HepG2 (cell line): ENCODE measurements at regions not wholly inside any gene's neighbourhood (a gene's known extent, or its start where the extent isn't known, plus 50 kb on each side); places are given as distances from the start of the nearest gene placed in this dataset.

Experiments
- ATAC-seq: fragments of 200-7000 bp; cut with Tn5 transposase; 3 replicates; pipeline ENCODE4 v1.9.1; 2020; ENCODE audit warnings: mild to moderate bottlenecking, moderate library complexity
- BruUV-seq: library from RNA; stranded (reverse); fragments of 400-500 nt; replicated peaks from 2 replicates; lab custom pipeline; 2021; lab: Mats Ljungman, UMichigan
- CTCF ChIA-PET: fragments of 300-600 bp; formaldehyde crosslinking; extraction: SDS; loops from one replicate; lab custom pipeline; 2021; ENCODE audit warnings: low total read pairs, inconsistent platforms, low intra/inter-chr PET ratio; lab: Yijun Ruan, JAX
- POLR2A ChIA-PET: fragments of 350-600 bp; sonication (Branson Sonifier 250); formaldehyde crosslinking; loops from one replicate; lab custom pipeline; 2020; ENCODE audit warnings: antibody characterized with exemption, inconsistent platforms; lab: Yijun Ruan, JAX
- DNase-seq: peaks from one replicate; pipeline ENCODE4 v3.0.0-alpha.2; 2015; ENCODE audit warnings: low spot score
- FAIRE-seq: peaks from 3 replicates; lab custom pipeline; 2011; peaks lifted over from hg19 to GRCh38; lab: Jason Lieb, UNC
- H2AFZ ChIP-seq: one replicate; pipeline ENCODE4 v1.6.1; 2011; ENCODE audit warnings: low read length, inconsistent platforms
- H3K27ac ChIP-seq: fragments of 300-600 bp; 3 replicates; pipeline ENCODE4 v1.8.0; 2011; ENCODE audit warnings: mixed run types, mild to moderate bottlenecking, mixed read lengths, low read length, inconsistent platforms; ENCODE audit not compliant: insufficient read depth; ENCODE audit errors: extremely low read length
- H3K27me3 ChIP-seq, 2 experiments: fragments of 200-600 bp in 1 of 2; 2 replicates in 1 of 2; 3 replicates in 1 of 2; pipeline versions ENCODE4 v1.6.0 to v1.8.0; 2011; ENCODE audit warnings: low read length in 2 of 2, mild to moderate bottlenecking in 2 of 2, moderate library complexity in 2 of 2, inconsistent platforms in 1 of 2; ENCODE audit not compliant: insufficient read depth in 2 of 2, control insufficient read depth in 1 of 2
- H3K36me3 ChIP-seq, 2 experiments: fragments of 200-600 bp in 1 of 2; replicated peaks in 1 of 2; 2 replicates in 1 of 2; 3 replicates in 1 of 2; pipeline versions ENCODE4 v1.5.1 to v1.8.0; 2011; ENCODE audit warnings: low read length in 2 of 2, inconsistent platforms in 1 of 2; ENCODE audit not compliant: insufficient read depth in 2 of 2, control insufficient read depth in 1 of 2
- H3K4me1 ChIP-seq: 2 replicates; pipeline ENCODE4 v1.5.1; 2012; ENCODE audit warnings: low read length, inconsistent platforms; ENCODE audit not compliant: insufficient read depth
- H3K4me2 ChIP-seq: 2 replicates; pipeline ENCODE4 v1.6.0; 2011; ENCODE audit warnings: low read depth, low read length, inconsistent platforms
- H3K4me3 ChIP-seq, 3 experiments: fragments of 200-600 bp in 1 of 3; sonication (generic), shearing (Covaris generic) in 1 of 3; replicated peaks in 1 of 3; 2 replicates each; pipeline ENCODE4 v1.5.1; 2011 to 2016; ENCODE audit warnings: low read length in 3 of 3, inconsistent platforms in 2 of 3, low read depth in 2 of 3, mild to moderate bottlenecking in 2 of 3, control low read depth in 1 of 3, mixed read lengths in 1 of 3; ENCODE audit not compliant: insufficient read depth in 1 of 3
- H3K79me2 ChIP-seq: one replicate; pipeline ENCODE4 v1.6.1; 2011; ENCODE audit warnings: low read length, inconsistent platforms; ENCODE audit not compliant: insufficient read depth
- H3K9ac ChIP-seq: 2 replicates; pipeline ENCODE4 v1.6.0; 2011; ENCODE audit warnings: mild to moderate bottlenecking, low read depth, low read length, inconsistent platforms; ENCODE audit not compliant: insufficient read depth
- H3K9me3 ChIP-seq: 2 replicates; pipeline ENCODE4 v1.5.1; 2012; ENCODE audit warnings: mild to moderate bottlenecking, low read length
- H4K20me1 ChIP-seq: 2 replicates; pipeline ENCODE4 v1.6.0; 2011; ENCODE audit warnings: inconsistent platforms, mild to moderate bottlenecking, low read length, moderate library complexity; ENCODE audit not compliant: insufficient read depth
- ATF1 ChIP-seq: IDR thresholded peaks from 2 replicates; pipeline ENCODE4 v1.6.1; 2016; ENCODE audit warnings: mild to moderate bottlenecking, control low read depth
- FOSL1 ChIP-seq: sonication (generic); formaldehyde crosslinking; IDR thresholded peaks from 2 replicates; pipeline ENCODE4 v1.9.0; 2021; ENCODE audit warnings: missing genetic modification reagents, borderline replicate concordance
- FOXK2 ChIP-seq: fragments of 450-650 bp; IDR thresholded peaks from 2 replicates; pipeline ENCODE4 v1.6.1; 2016
- HNRNPK ChIP-seq: fragments of 200-400 bp; formaldehyde crosslinking; IDR thresholded peaks from 2 replicates; pipeline ENCODE4 v1.6.1; 2018; ENCODE audit warnings: low read length, low read depth, moderate library complexity, mild to moderate bottlenecking; ENCODE audit not compliant: poor library complexity, severe bottlenecking
- ISL2 ChIP-seq: sonication (generic); formaldehyde crosslinking; IDR thresholded peaks from 2 replicates; pipeline ENCODE4 v1.5.0; 2020; ENCODE audit warnings: missing genetic modification reagents
- KAT7 ChIP-seq: IDR thresholded peaks from 2 replicates; pipeline ENCODE4 v1.6.1; 2018; ENCODE audit warnings: borderline replicate concordance, missing compliant biosample characterization
- KAT8 ChIP-seq: IDR thresholded peaks from 2 replicates; pipeline ENCODE4 v1.6.1; 2016; ENCODE audit warnings: missing genetic modification reagents, missing compliant biosample characterization
- NFRKB ChIP-seq: fragments of 450-650 bp; IDR thresholded peaks from 2 replicates; pipeline ENCODE4 v1.6.1; 2017
- RFX3 ChIP-seq: IDR thresholded peaks from 2 replicates; pipeline ENCODE4 v1.6.1; 2016; ENCODE audit warnings: missing biosample characterization, missing genetic modification reagents
- SMAD3 ChIP-seq: sonication (generic); formaldehyde crosslinking; IDR thresholded peaks from 2 replicates; pipeline ENCODE4 v1.4.0; 2020; ENCODE audit warnings: missing genetic modification reagents
- XBP1 ChIP-seq: sonication (generic); formaldehyde crosslinking; IDR thresholded peaks from 2 replicates; pipeline ENCODE4 v1.5.0; 2020; ENCODE audit warnings: missing genetic modification reagents
- ZFP62 ChIP-seq: sonication (generic); formaldehyde crosslinking; IDR thresholded peaks from 2 replicates; pipeline ENCODE4 v1.4.0; 2020; ENCODE audit warnings: missing genetic modification reagents
- ZNF550 ChIP-seq: sonication (generic); formaldehyde crosslinking; IDR thresholded peaks from 2 replicates; pipeline ENCODE4 v1.4.0; 2020; ENCODE audit warnings: mild to moderate bottlenecking, missing genetic modification reagents, borderline replicate concordance
- ZNF558 ChIP-seq: sonication (generic); formaldehyde crosslinking; IDR thresholded peaks from 2 replicates; pipeline ENCODE4 v1.9.0; 2022; ENCODE audit warnings: mild to moderate bottlenecking, missing genetic modification reagents, borderline replicate concordance
- ZNF619 ChIP-seq: sonication (generic); formaldehyde crosslinking; IDR thresholded peaks from 2 replicates; pipeline ENCODE4 v1.4.0; 2020; ENCODE audit warnings: mild to moderate bottlenecking, missing genetic modification reagents
- ZNF747 ChIP-seq: sonication (generic); formaldehyde crosslinking; IDR thresholded peaks from 2 replicates; pipeline ENCODE4 v1.8.1; 2023; ENCODE audit warnings: missing genetic modification reagents, mild to moderate bottlenecking, borderline replicate concordance
- WGBS: methylation state at CpG from one replicate; pipeline ENCODE4 v1.1.6; 2017; ENCODE audit warnings: low lambda C conversion rate; 5-methylcytosine and 5-hydroxymethylcytosine counted together
- in situ Hi-C: cut with HindIII; loops from 2 replicates; pipeline ENCODE4 v1.10.0; 2017; ENCODE audit warnings: low pct_unique_long_range_greater_than_20kb; ENCODE audit not compliant: extremely low pct_ligation_motif_present
- intact Hi-C: fragments of 100-400 bp; cut with micrococcal nuclease; formaldehyde crosslinking; loops from one replicate; pipeline ENCODE4 v1.10.0; 2022; ENCODE audit not compliant: unreplicated experiment
- TF ChIP-seq, protein P1 (sequence below): IDR thresholded peaks from 2 replicates; pipeline ENCODE4 v1.6.1; 2018; ENCODE audit warnings: missing genetic modification reagents, mild to moderate bottlenecking, missing compliant biosample characterization
- TF ChIP-seq, protein P2 (sequence below): IDR thresholded peaks from 2 replicates; pipeline ENCODE4 v1.6.1; 2016; ENCODE audit warnings: control low read depth
- TF ChIP-seq, protein P3 (sequence below): sonication (generic); formaldehyde crosslinking; IDR thresholded peaks from 2 replicates; pipeline ENCODE4 v1.5.1; 2020; ENCODE audit warnings: missing genetic modification reagents, mild to moderate bottlenecking, borderline replicate concordance

DNA sequence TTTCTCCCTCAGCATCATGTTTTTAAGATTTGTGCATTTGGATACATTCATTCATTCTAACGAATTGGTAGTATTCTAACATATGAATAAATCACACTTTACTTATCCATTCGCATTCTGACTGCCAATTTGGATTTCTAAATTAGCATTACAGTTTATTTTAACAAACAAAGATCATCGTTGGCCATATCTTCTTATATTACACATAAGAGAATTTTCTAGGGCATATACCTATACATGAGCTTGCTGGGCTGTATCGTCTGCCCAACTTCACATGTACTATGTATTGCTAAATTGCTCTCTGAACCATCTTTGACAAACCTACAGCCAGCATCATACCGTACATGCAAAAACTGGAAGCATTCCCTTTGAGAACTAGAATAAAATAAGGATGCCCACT lies 265.8 kb upstream of the PPP2R3A start:
- H3K79me2 ChIP-seq = no peaks in the 10 kb centered on the region
- no peak overlapping the region for H3K9ac ChIP-seq
- FAIRE-seq = no peak
- H3K36me3 ChIP-seq = no peaks in the 10 kb centered on the region
- CTCF ChIA-PET = no interaction called here
- no peaks in the 10 kb centered on the region for H3K27me3 ChIP-seq
- no peak overlapping the region for H3K4me3 ChIP-seq
- BruUV-seq = no TSS peak
- 1% methylated on average over 5 of the region's 5 CpGs for WGBS
- no peak overlapping the region for H2AFZ ChIP-seq
- ATAC-seq = no peak
- DNase-seq = no peak
- in situ Hi-C loops = no loop called here
- TF ChIP-seq KAT8 (no peak), RFX3 (CRISPR knock-in tag) (no peak), ZNF558 (CRISPR knock-in tag) (no peak), ZNF619 (no peak), FOXK2 (no peak), HNRNPK (no peak), FOSL1 (no peak), ZNF550 (CRISPR knock-in tag) (no peak), KAT7 (CRISPR knock-in tag) (no peak), ZFP62 (CRISPR knock-in tag) (no peak), ZNF747 (CRISPR knock-in tag) (no peak), ISL2 (CRISPR knock-in tag) (no peak), NFRKB (no peak), XBP1 (CRISPR knock-in tag) (no peak), ATF1 (no peak), SMAD3 (no peak)
- TF ChIP-seq, protein P1, sequence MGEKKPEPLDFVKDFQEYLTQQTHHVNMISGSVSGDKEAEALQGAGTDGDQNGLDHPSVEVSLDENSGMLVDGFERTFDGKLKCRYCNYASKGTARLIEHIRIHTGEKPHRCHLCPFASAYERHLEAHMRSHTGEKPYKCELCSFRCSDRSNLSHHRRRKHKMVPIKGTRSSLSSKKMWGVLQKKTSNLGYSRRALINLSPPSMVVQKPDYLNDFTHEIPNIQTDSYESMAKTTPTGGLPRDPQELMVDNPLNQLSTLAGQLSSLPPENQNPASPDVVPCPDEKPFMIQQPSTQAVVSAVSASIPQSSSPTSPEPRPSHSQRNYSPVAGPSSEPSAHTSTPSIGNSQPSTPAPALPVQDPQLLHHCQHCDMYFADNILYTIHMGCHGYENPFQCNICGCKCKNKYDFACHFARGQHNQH (CRISPR knock-in tag) = no peak
- TF ChIP-seq, protein P2, sequence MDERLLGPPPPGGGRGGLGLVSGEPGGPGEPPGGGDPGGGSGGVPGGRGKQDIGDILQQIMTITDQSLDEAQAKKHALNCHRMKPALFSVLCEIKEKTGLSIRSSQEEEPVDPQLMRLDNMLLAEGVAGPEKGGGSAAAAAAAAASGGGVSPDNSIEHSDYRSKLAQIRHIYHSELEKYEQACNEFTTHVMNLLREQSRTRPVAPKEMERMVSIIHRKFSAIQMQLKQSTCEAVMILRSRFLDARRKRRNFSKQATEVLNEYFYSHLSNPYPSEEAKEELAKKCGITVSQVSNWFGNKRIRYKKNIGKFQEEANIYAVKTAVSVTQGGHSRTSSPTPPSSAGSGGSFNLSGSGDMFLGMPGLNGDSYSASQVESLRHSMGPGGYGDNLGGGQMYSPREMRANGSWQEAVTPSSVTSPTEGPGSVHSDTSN = no peak
- TF ChIP-seq, protein P3, sequence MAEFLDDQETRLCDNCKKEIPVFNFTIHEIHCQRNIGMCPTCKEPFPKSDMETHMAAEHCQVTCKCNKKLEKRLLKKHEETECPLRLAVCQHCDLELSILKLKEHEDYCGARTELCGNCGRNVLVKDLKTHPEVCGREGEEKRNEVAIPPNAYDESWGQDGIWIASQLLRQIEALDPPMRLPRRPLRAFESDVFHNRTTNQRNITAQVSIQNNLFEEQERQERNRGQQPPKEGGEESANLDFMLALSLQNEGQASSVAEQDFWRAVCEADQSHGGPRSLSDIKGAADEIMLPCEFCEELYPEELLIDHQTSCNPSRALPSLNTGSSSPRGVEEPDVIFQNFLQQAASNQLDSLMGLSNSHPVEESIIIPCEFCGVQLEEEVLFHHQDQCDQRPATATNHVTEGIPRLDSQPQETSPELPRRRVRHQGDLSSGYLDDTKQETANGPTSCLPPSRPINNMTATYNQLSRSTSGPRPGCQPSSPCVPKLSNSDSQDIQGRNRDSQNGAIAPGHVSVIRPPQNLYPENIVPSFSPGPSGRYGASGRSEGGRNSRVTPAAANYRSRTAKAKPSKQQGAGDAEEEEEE (CRISPR knock-in tag) = no peak
- TF ChIP-seq, all 625 proteins: peak for 0
- Histone ChIP-seq H4K20me1 (no peaks in the 10 kb centered on the region), H3K4me2 (no peak overlapping the region), H3K27ac (no peak overlapping the region), H3K4me1 (no peaks in the 10 kb centered on the region), H3K9me3 (no peaks in the 10 kb centered on the region)
- intact Hi-C loops = no loop called here
- POLR2A ChIA-PET = no interaction called here
